BE2C (cell line): ENCODE measurements at regions not wholly inside any gene's neighbourhood (a gene's known extent, or its start where the extent isn't known, plus 50 kb on each side); places are given as distances from the start of the nearest gene placed in this dataset.

Source experiments
- DNase-seq: peaks from one replicate; pipeline ENCODE4 v3.0.0-alpha.2; 2020
- H3K27me3 ChIP-seq: fragments of 250-450 bp; sonication (Bioruptor Pico); 2 replicates; pipeline ENCODE4 v1.5.1; 2020; ENCODE audit warnings: mild to moderate bottlenecking
- H3K36me3 ChIP-seq: fragments of 250-450 bp; sonication (Bioruptor Pico); 2 replicates; pipeline ENCODE4 v1.5.1; 2020; ENCODE audit warnings: mild to moderate bottlenecking
- H3K4me1 ChIP-seq: fragments of 250-450 bp; sonication (Bioruptor Pico); 2 replicates; pipeline ENCODE4 v1.5.1; 2020
- H3K4me3 ChIP-seq: 2 replicates; pipeline ENCODE4 v1.5.1; 2011; ENCODE audit warnings: low read depth, low read length
- H3K9me3 ChIP-seq: fragments of 250-450 bp; sonication (Bioruptor Pico); 2 replicates; pipeline ENCODE4 v1.5.1; 2020
- TF ChIP-seq, protein P1 (sequence below): IDR thresholded peaks from 2 replicates; pipeline ENCODE4 v1.5.1; 2012; ENCODE audit warnings: mild to moderate bottlenecking, low read depth, low read length

DNA sequence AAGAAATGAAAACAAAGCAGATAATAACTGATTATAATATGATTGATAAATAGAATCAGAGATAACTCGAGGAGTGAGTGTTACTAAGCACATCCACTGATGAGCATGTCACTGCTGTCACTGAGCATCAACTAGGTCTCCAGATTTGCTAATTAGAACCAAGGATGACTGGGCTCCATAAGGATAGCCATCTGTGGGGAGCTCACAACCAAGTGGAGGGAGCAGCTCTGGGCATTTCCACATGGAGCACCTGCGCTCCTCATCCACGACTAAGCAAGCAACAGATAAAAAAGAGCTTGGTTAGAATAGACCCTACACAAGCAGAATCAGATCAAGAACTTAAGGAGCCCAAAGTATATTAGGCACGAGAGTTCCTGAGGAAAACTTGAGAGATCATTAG, 396.0 kb upstream of the B3GAT1 start:
- Histone ChIP-seq H3K9me3 (no peaks in the 10 kb centered on the region), H3K4me3 (no peak overlapping the region), H3K27me3 (peaks cover 4% of the 10 kb centered on the region), H3K4me1 (no peaks in the 10 kb centered on the region), H3K36me3 (no peaks in the 10 kb centered on the region)
- DNase-seq, result no peak
- TF ChIP-seq, protein P1, sequence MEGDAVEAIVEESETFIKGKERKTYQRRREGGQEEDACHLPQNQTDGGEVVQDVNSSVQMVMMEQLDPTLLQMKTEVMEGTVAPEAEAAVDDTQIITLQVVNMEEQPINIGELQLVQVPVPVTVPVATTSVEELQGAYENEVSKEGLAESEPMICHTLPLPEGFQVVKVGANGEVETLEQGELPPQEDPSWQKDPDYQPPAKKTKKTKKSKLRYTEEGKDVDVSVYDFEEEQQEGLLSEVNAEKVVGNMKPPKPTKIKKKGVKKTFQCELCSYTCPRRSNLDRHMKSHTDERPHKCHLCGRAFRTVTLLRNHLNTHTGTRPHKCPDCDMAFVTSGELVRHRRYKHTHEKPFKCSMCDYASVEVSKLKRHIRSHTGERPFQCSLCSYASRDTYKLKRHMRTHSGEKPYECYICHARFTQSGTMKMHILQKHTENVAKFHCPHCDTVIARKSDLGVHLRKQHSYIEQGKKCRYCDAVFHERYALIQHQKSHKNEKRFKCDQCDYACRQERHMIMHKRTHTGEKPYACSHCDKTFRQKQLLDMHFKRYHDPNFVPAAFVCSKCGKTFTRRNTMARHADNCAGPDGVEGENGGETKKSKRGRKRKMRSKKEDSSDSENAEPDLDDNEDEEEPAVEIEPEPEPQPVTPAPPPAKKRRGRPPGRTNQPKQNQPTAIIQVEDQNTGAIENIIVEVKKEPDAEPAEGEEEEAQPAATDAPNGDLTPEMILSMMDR, result no peak

GRCh38 chr11:134802598-134802997, 390.6 kb upstream of the B3GAT1 start:
- TF ChIP-seq, protein P1, result no peak
- H3K9me3 ChIP-seq, result no peaks in the 10 kb centered on the region
- DNase-seq, result no peak
- peaks cover 12% of the 10 kb centered on the region for H3K27me3 ChIP-seq
- no peak overlapping the region for H3K4me3 ChIP-seq
- H3K4me1 ChIP-seq, result no peaks in the 10 kb centered on the region
- no peaks in the 10 kb centered on the region for H3K36me3 ChIP-seq

- DNase-seq, result no peak
- no peaks in the 10 kb centered on the region for H3K9me3 ChIP-seq
- H3K4me3 ChIP-seq, result no peak overlapping the region
- TF ChIP-seq, protein P1, result no peak
- no peaks in the 10 kb centered on the region for H3K36me3 ChIP-seq
- peaks cover 12% of the 10 kb centered on the region for H3K27me3 ChIP-seq
- H3K4me1 ChIP-seq, result no peaks in the 10 kb centered on the region
Observed at GRCh38 chr11:134802116-134802515, 390.1 kb upstream of the B3GAT1 start.

DNA sequence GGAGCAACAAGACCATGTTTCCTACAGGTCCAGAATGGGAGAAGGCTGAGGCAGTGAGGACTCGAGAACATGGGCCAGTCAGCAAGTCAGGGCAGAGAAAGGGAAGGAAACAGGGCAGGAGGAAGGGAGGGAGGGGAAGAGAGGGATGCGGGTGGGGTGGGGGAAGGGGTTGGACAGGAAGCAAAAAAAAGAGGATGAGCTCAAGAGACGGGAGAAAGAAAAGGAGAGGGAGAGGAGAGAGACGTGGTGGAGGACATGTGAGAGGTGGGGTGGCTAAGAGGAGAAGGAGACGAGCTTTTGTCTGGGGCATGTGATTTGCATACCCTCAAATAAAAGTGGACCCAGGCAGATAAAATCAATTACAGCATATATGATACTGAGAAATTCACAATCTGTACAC, 389.5 kb upstream of the B3GAT1 start:
- H3K27me3 ChIP-seq, result peaks cover 12% of the 10 kb centered on the region
- TF ChIP-seq, protein P1, result no peak
- H3K4me1 ChIP-seq, result no peaks in the 10 kb centered on the region
- H3K4me3 ChIP-seq, result no peak overlapping the region
- DNase-seq, result no peak
- no peaks in the 10 kb centered on the region for H3K36me3 ChIP-seq
- no peaks in the 10 kb centered on the region for H3K9me3 ChIP-seq

DNA sequence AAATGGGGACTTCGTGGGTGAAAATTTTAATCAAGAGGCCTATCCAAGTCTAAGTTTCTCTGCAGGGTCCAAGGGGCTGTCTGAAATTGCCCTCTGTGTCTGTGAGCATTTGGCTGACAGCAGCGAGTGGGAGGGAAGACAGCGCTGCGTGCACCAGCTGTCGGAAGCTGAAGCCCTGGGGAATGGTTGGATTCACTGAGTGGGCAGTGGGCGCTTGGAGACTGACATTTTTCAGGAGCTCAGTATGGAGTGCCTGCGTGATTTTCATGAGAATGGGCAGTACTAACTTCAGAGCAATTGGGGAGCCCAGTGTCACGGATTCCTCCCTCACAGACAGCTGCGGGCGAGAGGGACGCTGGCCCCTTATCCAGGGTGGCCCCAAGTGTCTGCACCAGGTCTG, 388.8 kb upstream of the B3GAT1 start:
- Histone ChIP-seq H3K27me3 (peaks cover 12% of the 10 kb centered on the region), H3K4me1 (no peaks in the 10 kb centered on the region), H3K36me3 (no peaks in the 10 kb centered on the region), H3K4me3 (no peak overlapping the region), H3K9me3 (no peaks in the 10 kb centered on the region)
- TF ChIP-seq, protein P1, result no peak
- DNase-seq, result no peak

DNA sequence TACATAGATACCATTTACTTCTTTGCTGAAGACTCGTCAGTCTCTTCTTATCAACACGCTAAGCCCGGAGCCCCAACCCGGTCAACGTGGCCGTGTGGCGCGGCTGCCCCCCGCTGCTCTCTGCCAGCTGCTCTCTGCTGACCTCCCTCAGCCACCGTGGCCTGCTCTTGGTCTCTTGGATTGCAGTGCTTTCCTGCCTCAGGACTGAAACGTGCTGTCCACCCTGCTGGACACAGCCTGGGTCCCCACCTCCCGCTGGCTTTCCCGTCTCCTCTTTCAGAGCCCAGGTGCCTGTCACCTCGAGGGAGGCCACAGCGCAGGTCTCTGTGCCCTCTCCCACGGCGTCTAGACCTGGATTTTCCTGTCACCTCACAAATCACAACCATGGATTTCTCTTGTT, 388.1 kb upstream of the B3GAT1 start:
- Histone ChIP-seq H3K4me1 (no peaks in the 10 kb centered on the region), H3K9me3 (no peaks in the 10 kb centered on the region), H3K36me3 (no peaks in the 10 kb centered on the region), H3K4me3 (no peak overlapping the region), H3K27me3 (peaks cover 12% of the 10 kb centered on the region)
- no peak for DNase-seq
- TF ChIP-seq, protein P1, result no peak
